ENCODE measurements at regions not wholly inside any gene's neighbourhood (a gene's known extent, or its start where the extent isn't known, plus 50 kb on each side); places are given as distances from the start of the nearest gene placed in this dataset.

DNA sequence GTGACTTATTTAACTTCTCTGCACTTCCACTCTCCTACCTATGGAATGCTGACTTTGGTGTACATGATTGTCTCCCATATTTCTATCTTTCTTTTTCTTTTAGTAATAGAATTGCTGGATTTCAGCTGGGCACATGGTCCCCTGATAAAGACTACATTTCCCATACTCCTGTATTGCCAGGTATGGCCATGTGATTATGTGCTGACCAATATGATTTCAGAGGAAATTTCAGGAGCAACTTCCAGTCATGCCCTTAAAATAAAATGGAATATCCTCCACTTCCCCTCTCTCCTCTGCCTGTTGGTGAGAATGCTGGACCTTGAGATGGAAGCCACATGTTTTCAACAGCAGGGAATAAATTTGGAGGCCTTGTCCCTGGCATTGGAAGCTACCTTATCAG is 130.7 kb upstream of the IGSF21 start:
- DNase-seq (ENCODE audit: low read depth): no peak

- no peak for DNase-seq (ENCODE audit: low read depth)
Observed at GRCh38 chr1:17978016-17978415, 129.6 kb upstream of the IGSF21 start.

GRCh38 chr1:17979815-17980214 is 127.8 kb upstream of the IGSF21 start:
- DNase-seq (ENCODE audit: low read depth): no peak

- no peak for DNase-seq (ENCODE audit: low read depth)
Observed at GRCh38 chr1:17982197-17982596, 125.4 kb upstream of the IGSF21 start.

GRCh38 chr1:17984583-17984982 is 123.0 kb upstream of the IGSF21 start:
- no peak for DNase-seq (ENCODE audit: low read depth)

- no peak for DNase-seq (ENCODE audit: low read depth)
Observed at GRCh38 chr1:17986156-17986555, 121.4 kb upstream of the IGSF21 start.

DNA sequence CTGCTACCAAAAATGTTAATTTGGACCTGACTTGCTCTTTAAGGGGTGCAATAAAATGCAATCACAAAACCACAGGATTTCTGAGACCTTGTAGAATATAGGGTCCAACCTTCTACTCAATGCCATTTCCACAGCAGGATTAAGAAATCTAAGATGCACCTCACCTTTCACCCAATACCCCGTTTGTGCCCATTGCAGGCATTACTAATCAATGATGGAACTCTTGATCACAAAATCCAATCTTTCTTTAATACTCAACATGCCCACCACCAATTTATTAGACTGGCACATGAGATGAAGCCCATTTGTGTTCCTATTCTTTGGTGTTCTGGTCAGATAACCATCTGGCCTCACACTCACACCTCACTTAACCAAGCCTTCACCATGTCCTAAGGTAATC is 117.2 kb upstream of the IGSF21 start:
- DNase-seq (ENCODE audit: low read depth): no peak

GRCh38 chr1:17991996-17992395 is 115.6 kb upstream of the IGSF21 start:
- DNase-seq (ENCODE audit: low read depth): no peak

DNA sequence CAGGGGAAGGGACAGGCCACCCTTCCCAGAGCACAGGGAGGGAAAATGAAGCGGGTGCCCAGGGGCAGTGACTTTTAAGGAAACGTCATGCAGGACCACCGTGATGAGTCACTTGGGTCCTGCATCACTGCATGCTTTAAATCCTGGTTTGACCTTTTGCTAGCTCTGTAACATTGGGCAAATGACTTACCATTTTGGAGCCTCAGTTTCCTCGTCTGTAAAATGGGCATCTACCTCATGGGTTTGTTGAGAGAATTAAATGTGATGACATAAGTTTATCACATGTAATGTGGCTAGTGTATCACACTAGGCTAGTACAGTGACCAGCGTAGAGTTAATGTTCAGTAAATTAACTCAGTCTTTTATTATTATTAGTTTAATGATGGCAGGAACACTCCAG is 114.8 kb upstream of the IGSF21 start:
- DNase-seq (ENCODE audit: low read depth): no peak

DNA sequence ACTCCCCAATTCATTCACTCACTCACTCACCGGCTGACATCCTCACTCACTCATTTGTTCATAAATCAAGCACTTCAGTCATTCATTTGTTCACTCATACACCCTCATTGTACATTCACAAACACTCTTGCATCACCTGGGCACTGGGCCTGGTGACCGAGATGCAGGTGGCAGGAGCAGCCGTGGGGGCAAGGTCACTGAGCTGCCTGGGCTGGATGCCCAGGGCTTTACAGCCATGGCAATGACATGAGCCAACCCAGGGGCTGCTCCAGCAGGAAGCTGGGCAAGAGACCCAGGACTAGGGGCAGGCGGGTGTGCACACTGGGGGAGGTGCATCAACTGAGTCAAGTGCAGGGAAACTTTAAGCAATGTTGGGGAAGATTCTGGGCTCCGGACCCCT is 113.6 kb upstream of the IGSF21 start:
- no peak for DNase-seq (ENCODE audit: low read depth)

DNA sequence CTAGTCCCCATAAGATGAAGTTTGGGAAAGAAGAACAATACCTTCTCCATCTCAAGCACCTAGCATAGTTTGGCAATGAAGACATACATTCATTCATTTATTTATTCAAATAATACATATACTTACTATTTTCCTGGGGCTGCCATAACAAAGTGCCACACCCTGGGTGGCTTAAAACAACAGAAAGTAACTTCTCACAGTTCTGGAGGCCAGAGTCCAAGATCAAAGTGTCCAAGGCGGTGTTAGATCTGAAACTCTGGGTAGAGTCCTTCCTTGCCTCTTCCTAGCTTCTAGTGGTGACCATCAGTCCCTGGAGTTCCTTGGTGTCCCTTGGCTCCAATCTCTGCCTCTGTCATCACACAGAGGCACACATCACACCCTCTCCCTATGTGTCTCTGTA is 112.1 kb upstream of the IGSF21 start:
- no peak for DNase-seq (ENCODE audit: low read depth)

DNA sequence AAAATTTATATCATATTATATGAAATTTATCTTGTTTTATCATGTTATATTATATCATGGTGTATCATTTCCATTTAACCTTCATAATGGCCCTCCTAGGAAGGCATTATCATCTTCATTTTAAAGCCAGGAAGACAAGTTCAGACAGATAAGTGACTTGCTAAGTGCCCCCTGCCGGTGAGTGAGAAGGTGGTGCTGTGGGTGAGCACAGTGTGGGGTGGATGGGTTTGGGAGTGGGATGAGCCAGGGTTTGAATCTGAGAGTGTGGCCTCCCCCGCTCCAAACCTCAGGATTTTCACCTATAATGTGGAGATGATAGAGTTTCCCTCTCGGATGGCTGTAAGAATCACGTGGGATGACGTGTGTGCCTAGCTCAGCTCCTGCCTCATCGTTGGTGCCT is 108.7 kb upstream of the IGSF21 start:
- no peak for DNase-seq (ENCODE audit: low read depth)

DNA sequence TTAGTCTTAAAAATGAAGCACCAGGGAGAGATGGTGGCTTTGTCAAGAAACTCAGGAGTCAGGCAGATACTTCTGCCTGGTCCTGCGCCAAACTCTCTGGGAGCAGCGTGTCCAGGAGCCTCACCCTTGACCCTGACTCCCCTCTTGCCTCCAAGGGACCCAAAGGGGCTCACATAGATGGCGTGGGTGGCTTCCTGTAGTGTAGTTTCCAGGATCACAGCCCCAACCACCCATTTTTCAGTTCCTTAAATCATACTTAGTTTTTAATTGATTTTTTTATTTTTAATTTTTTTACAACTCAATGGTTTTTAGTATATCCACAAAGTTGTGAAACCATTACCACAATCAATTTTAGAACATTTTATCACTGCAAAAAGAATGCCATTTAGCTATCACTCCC is 107.7 kb upstream of the IGSF21 start:
- DNase-seq (ENCODE audit: low read depth): no peak

DNA sequence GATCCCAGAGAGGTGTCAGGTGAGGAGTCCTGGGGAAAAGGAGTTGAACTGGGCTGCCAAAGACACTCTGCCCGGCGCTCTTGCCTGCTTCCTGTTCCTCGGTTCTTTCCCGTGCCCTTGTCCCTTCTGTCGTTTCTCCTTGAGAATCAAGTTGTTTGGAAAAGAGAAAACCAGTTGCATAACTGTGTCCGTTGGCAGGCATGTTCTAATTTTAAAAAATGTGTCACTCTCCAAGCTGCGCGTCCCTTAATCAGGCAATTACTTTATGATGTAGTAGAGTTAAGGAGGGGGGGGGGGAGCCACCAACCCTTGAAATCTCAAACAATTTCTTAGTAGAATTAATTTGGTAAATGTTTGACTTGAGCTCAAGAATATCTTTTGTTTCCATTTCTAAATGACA is 105.9 kb upstream of the IGSF21 start:
- no peak for DNase-seq (ENCODE audit: low read depth)

GRCh38 chr1:18004278-18004677 is 103.3 kb upstream of the IGSF21 start:
- DNase-seq (ENCODE audit: low read depth): no peak

GRCh38 chr1:18005238-18005637 is 102.4 kb upstream of the IGSF21 start:
- no peak for DNase-seq (ENCODE audit: low read depth)

DNA sequence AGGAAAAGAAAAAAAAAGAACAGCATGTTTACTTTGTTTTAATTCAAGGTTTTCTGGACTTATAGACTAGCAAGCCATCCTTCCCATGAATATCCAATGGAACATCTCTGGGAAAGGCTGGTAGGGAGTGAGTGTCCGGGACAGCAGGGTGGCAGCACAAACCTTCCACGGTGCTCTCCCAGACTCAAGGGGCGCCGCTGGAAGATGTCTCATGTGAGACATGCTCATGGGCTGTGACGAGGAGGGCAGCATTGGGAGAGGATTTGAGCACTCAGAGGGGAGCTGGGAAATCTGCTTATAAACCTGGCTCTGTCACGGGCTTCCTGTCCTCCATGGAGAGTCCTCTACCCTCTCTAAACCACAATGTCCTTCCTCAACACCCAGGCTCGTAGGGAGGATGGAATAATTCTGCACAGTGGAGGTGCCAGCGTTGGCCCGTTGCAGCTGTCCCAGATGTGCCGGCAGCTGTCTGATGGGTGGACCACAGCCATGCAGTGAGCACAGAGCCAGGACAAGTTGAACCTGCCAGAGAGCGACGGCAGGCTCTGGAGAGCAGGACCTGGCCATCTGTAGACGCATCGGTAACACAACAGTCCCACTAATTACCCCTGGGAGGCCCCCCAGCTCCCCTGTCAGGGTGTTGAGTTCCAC is 100.1 kb upstream of the IGSF21 start:
- DNase-seq (ENCODE audit: low read depth): no peak

DNA sequence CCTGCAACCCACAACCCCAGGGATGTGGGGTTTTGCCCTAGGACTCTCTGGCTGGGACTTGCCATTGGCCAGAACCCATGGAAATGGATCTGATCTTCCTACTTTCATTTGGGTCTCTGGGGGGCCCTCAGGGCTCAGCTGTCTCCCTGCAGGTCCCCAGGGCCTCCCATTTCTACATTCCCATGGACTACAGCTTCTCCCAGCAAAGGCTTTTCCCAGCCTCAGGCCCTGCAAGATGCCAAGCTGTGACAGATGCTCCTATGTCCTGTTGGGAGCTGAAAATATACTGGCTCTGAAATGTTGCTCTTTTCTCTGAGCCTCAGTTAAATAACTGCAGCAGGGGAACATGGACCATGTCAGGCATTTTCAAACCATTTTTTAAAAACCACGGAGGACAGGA is 99.5 kb upstream of the IGSF21 start:
- DNase-seq (ENCODE audit: low read depth): no peak

DNA sequence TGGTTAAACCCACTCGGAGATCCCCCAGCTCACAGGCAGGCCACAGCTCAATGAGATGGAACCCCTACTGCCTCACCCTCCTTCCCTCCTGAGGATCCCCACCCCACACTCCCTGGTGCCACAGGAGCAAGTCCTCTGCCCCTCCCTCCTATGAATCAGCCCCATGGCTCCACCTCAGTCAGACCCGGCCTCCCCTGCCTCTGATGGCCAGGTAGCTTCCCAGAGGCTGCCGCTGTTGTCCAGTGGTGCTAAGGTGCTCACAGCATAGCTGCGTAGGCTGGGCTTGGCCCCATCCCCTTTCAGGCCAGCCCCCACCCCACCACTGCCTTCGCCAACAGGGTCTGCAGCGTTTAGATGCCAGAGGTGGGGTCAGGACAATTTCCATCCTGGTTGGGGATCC is 98.5 kb upstream of the IGSF21 start:
- DNase-seq (ENCODE audit: low read depth): no peak

GRCh38 chr1:18009478-18009961 is 98.1 kb upstream of the IGSF21 start:
- DNase-seq (ENCODE audit: low read depth): no peak

DNA sequence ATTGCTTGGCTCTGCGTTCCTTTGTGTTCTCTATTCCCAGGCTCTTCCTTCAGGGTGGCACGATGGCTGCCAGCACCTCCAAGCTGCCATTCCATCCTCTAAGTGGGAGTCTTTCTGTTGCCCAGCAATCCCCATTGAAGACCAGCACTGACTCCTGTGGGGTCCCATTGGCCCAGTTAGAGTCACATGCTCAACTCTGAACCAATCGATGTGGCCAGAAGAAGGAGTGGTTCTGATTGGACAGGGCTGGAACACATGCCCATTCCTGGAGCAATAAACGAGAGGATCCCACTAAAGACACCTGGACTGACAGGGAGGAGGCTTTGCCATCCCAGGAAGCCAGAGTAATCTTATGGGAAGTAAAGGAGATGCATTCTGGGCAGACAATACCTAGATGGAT is 97.2 kb upstream of the IGSF21 start:
- no peak for DNase-seq (ENCODE audit: low read depth)

- DNase-seq (ENCODE audit: low read depth): no peak
Observed at GRCh38 chr1:18010945-18011344, 96.7 kb upstream of the IGSF21 start.

DNA sequence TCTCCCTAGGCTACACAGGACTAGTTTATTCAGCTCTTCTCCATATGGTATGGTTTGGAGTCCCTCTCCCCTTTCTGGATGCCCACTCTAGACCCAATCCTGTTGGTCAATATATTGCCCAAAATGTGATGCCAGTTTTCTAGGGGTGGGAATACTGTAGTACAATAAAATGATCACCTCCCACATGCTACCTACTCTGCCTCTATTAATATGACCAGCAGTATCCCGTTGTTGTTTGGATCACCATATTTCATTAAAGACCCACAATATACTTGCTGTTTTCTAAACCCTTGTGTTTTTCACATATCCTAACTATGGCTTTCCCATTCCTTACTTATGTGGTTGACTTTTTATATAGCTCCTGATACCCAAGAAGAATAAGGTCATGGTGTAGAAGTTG is 95.9 kb upstream of the IGSF21 start:
- no peak for DNase-seq (ENCODE audit: low read depth)

- DNase-seq (ENCODE audit: low read depth): no peak
Observed at GRCh38 chr1:18012686-18013085, 94.9 kb upstream of the IGSF21 start.

DNA sequence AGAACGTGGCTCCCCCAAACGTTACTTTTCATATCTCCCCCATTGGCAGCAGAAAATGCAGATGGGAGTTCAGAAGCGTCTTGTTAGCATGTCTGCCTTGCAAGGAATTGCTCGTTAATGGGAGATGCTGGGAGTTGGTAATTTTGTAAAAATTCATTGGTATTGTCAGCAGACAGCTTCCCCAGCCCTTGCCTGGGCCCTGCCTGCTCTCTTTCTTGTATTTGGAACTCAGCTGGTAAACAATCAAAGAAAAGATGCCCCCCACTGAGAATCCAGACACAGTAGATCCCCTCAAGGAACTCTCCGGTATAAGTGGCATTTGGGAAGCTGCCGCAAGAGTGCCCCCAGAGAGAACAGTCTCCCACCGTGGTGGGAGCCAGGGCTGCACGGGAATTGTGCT is 94.4 kb upstream of the IGSF21 start:
- no peak for DNase-seq (ENCODE audit: low read depth)
